GM12878 (cell line): ENCODE measurements at regions not wholly inside any gene's neighbourhood (a gene's known extent, or its start where the extent isn't known, plus 50 kb on each side); places are given as distances from the start of the nearest gene placed in this dataset.

Source experiments
- ATAC-seq: fragments of 200-7000 bp; cut with Tn5 transposase; 3 replicates; pipeline ENCODE4 v1.9.1; 2020; ENCODE audit warnings: mild to moderate bottlenecking, moderate library complexity
- BruUV-seq: library from RNA; stranded (reverse); fragments of 400-500 nt; replicated peaks from 2 replicates; lab custom pipeline; 2021; lab: Mats Ljungman, UMichigan
- CTCF ChIA-PET: fragments of 300-600 bp; sonication (Branson Sonifier 250); formaldehyde crosslinking; extraction: SDS; loops from one replicate; lab custom pipeline; 2021; ENCODE audit warnings: inconsistent platforms; lab: Yijun Ruan, JAX
- POLR2A ChIA-PET: fragments of 350-600 bp; formaldehyde crosslinking; extraction: SDS; loops from one replicate; lab custom pipeline; 2021; ENCODE audit warnings: inconsistent platforms; lab: Charles Lee
- RAD21 ChIA-PET: fragments of 300-600 bp; sonication (Branson Sonifier 250); formaldehyde crosslinking; loops from one replicate; lab custom pipeline; 2023; ENCODE audit warnings: antibody characterized with exemption; ENCODE audit not compliant: unreplicated experiment; lab: Charles Lee
- SMC1A ChIA-PET: fragments of 300-600 bp; sonication (Branson Sonifier 250); formaldehyde crosslinking; loops from one replicate; lab custom pipeline; 2023; ENCODE audit not compliant: unreplicated experiment, uncharacterized antibody; lab: Charles Lee
- DNase-seq: peaks from one replicate; pipeline ENCODE4 v3.0.0-alpha.2; 2011; ENCODE audit warnings: low read depth, low spot score
- FAIRE-seq: peaks from 3 replicates; lab custom pipeline; 2011; peaks lifted over from hg19 to GRCh38; lab: Jason Lieb, UNC
- H2AFZ ChIP-seq: 2 replicates; pipeline ENCODE4 v1.6.0; 2011; ENCODE audit warnings: low read depth, low read length, control low read depth; ENCODE audit not compliant: control insufficient read depth
- H3K27ac ChIP-seq: 2 replicates; pipeline ENCODE4 v1.5.1; 2011; ENCODE audit warnings: control low read depth; ENCODE audit not compliant: control insufficient read depth, insufficient read depth
- H3K27me3 ChIP-seq, 2 experiments: replicated peaks in 1 of 2; 2 replicates each; pipeline versions ENCODE4 v1.6.0 to v1.6.1; 2011; ENCODE audit warnings: low read length in 1 of 2; ENCODE audit not compliant: control insufficient read depth in 2 of 2, insufficient read depth in 2 of 2
- H3K36me3 ChIP-seq, 2 experiments: 2 replicates each; pipeline ENCODE4 v1.5.1; 2011; ENCODE audit warnings: low read length in 1 of 2; ENCODE audit not compliant: control insufficient read depth in 2 of 2, insufficient read depth in 2 of 2
- H3K4me1 ChIP-seq: 2 replicates; pipeline ENCODE4 v1.6.1; 2011; ENCODE audit warnings: mild to moderate bottlenecking, low read length, moderate library complexity, mixed read lengths; ENCODE audit not compliant: control insufficient read depth, insufficient read depth
- H3K4me2 ChIP-seq: 2 replicates; pipeline ENCODE4 v1.6.0; 2011; ENCODE audit warnings: control low read depth; ENCODE audit not compliant: control insufficient read depth, insufficient read depth
- H3K4me3 ChIP-seq: fragments of 200-600 bp; sonication (generic); 2 replicates; pipeline ENCODE4 v1.5.1; 2016
- H3K79me2 ChIP-seq: 2 replicates; pipeline ENCODE4 v1.6.0; 2011; ENCODE audit warnings: low read length; ENCODE audit not compliant: control insufficient read depth, insufficient read depth
- H3K9ac ChIP-seq: 2 replicates; pipeline ENCODE4 v1.8.0; 2011; ENCODE audit warnings: low read length, control low read depth, mixed read lengths; ENCODE audit not compliant: control insufficient read depth, insufficient read depth
- H3K9me3 ChIP-seq: replicated peaks from 3 replicates; pipeline ENCODE4 v1.5.1; 2011; ENCODE audit warnings: mild to moderate bottlenecking, low read length; ENCODE audit not compliant: control insufficient read depth, insufficient read depth
- H4K20me1 ChIP-seq: 2 replicates; pipeline ENCODE4 v1.6.0; 2011; ENCODE audit not compliant: control insufficient read depth, insufficient read depth
- ATF7 ChIP-seq: fragments of 450-650 bp; IDR thresholded peaks from 2 replicates; pipeline ENCODE4 v1.6.1; 2016; ENCODE audit warnings: low read depth, mild to moderate bottlenecking
- BACH1 ChIP-seq: fragments of 450-650 bp; IDR thresholded peaks from 2 replicates; pipeline ENCODE4 v1.6.1; 2017; ENCODE audit warnings: mild to moderate bottlenecking, borderline replicate concordance
- BCLAF1 ChIP-seq: fragments of 450-650 bp; IDR thresholded peaks from 2 replicates; pipeline ENCODE4 v1.6.1; 2017; ENCODE audit warnings: antibody characterized with exemption, mild to moderate bottlenecking, moderate library complexity
- CBFB ChIP-seq: IDR thresholded peaks from 2 replicates; pipeline ENCODE4 v1.6.1; 2016; ENCODE audit warnings: antibody characterized with exemption, low read depth
- CREM ChIP-seq: IDR thresholded peaks from 2 replicates; pipeline ENCODE4 v1.6.1; 2014; ENCODE audit warnings: antibody characterized with exemption, low read depth
- MTA2 ChIP-seq: fragments of 450-650 bp; IDR thresholded peaks from 2 replicates; pipeline ENCODE4 v1.6.1; 2016; ENCODE audit warnings: low read depth, mild to moderate bottlenecking, moderate library complexity
- NR2C1 ChIP-seq: fragments of 450-650 bp; IDR thresholded peaks from 2 replicates; pipeline ENCODE4 v1.6.1; 2017; ENCODE audit warnings: antibody characterized with exemption, mild to moderate bottlenecking, moderate library complexity
- SREBF1 ChIP-seq: IDR thresholded peaks from 2 replicates; pipeline ENCODE4 v1.6.1; 2012; ENCODE audit warnings: mild to moderate bottlenecking, low read length
- ZNF384 ChIP-seq: IDR thresholded peaks from 2 replicates; pipeline ENCODE4 v1.6.1; 2012; ENCODE audit warnings: low read depth, mild to moderate bottlenecking, low read length, improper control_type of control experiment, borderline replicate concordance
- ZZZ3 ChIP-seq: IDR thresholded peaks from 2 replicates; pipeline ENCODE4 v1.6.1; 2011; ENCODE audit warnings: low read depth; ENCODE audit not compliant: control insufficient read depth, insufficient read length
- WGBS: methylation state at CpG from one replicate; pipeline ENCODE4 v1.1.6; 2016; ENCODE audit warnings: low lambda C conversion rate; ENCODE audit not compliant: insufficient replicate concordance, insufficient coverage; ENCODE audit errors: missing lambda C conversion rate; 5-methylcytosine and 5-hydroxymethylcytosine counted together
- in situ Hi-C: fragments of 300-500 bp; cut with MboI; formaldehyde crosslinking; loops from 9 replicates; pipeline ENCODE4 v1.14.3; 2018; ENCODE audit warnings: mixed read lengths
- intact Hi-C: fragments of 100-400 bp; cut with micrococcal nuclease; formaldehyde crosslinking; loops from one replicate; pipeline ENCODE4 v1.14.2; 2022; ENCODE audit not compliant: unreplicated experiment
- TF ChIP-seq, protein P1 (sequence below): IDR thresholded peaks from 2 replicates; pipeline ENCODE4 v1.6.1; 2012; ENCODE audit warnings: improper control_type of control experiment, low read depth, low read length; ENCODE audit not compliant: insufficient replicate concordance

- no peak for TF ChIP-seq ZNF384
- TF ChIP-seq NR2C1 = no peak
- TF ChIP-seq MTA2 = no peak
- TF ChIP-seq CREM = no peak
- ChIA-PET SMC1A (no interaction called here), RAD21 (no interaction called here), POLR2A (no interaction called here), CTCF (no interaction called here)
- H3K9ac ChIP-seq = no peak overlapping the region
- no peaks in the 10 kb centered on the region for H3K27me3 ChIP-seq
- BruUV-seq = no TSS peak
- no peak overlapping the region for H3K4me2 ChIP-seq
- in situ Hi-C loops = no loop called here
- no peaks in the 10 kb centered on the region for H4K20me1 ChIP-seq
- DNase-seq (no peak), FAIRE-seq (no peak), ATAC-seq (no peak)
- no peaks in the 10 kb centered on the region; the same call in 2 of the 3 replicates for H3K9me3 ChIP-seq
- intact Hi-C loops = no loop called here
- no peak overlapping the region for H2AFZ ChIP-seq
- no peaks in the 10 kb centered on the region for H3K36me3 ChIP-seq
- 0% methylated on average over 2 of the region's 2 CpGs for WGBS
- no peak overlapping the region for H3K27ac ChIP-seq
- H3K4me1 ChIP-seq = no peaks in the 10 kb centered on the region
- H3K4me3 ChIP-seq = no peak overlapping the region
- no peaks in the 10 kb centered on the region for H3K79me2 ChIP-seq
Measured at GRCh38 chr5:29853711-29854220, 1339.7 kb upstream of the CDH6 start.

DNA sequence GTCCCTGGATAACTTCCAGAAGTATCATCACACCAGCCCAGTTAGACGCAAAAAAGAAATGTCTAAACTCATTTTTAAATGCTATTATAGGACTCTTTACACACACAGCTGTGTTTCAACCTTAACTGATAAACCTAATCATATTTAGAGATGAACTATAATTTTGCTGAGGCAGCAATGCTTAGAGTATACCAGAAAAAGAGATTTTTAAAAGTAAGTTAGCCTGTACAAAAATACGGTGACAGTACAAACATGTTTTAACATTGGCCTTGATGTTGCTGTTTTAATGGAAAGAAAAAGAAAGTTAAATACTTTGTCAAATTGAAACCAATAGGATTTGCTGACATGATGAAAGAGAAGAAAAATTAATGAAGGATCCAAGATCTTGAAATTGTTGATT is 1341.2 kb upstream of the CDH6 start:
- no peak overlapping the region for H2AFZ ChIP-seq
- no peaks in the 10 kb centered on the region; the same call in 2 of the 3 replicates for H3K9me3 ChIP-seq
- intact Hi-C loops (no loop called here), in situ Hi-C loops (no loop called here)
- no peaks in the 10 kb centered on the region for H4K20me1 ChIP-seq
- no peak overlapping the region for H3K9ac ChIP-seq
- H3K27ac ChIP-seq = no peak overlapping the region
- no peak overlapping the region for H3K4me2 ChIP-seq
- WGBS = 49% methylated on average over 2 of the region's 2 CpGs
- ChIA-PET CTCF (no interaction called here), POLR2A (no interaction called here), RAD21 (no interaction called here), SMC1A (no interaction called here)
- H3K36me3 ChIP-seq = no peaks in the 10 kb centered on the region
- BruUV-seq = no TSS peak
- DNase-seq (no peak), ATAC-seq (no peak), FAIRE-seq (no peak)
- no peaks in the 10 kb centered on the region for H3K79me2 ChIP-seq
- H3K4me1 ChIP-seq = no peaks in the 10 kb centered on the region
- H3K27me3 ChIP-seq = no peaks in the 10 kb centered on the region
- H3K4me3 ChIP-seq = no peak overlapping the region
- TF ChIP-seq ZZZ3 (no peak), BACH1 (no peak), ATF7 (no peak), BCLAF1 (no peak), CBFB (no peak), SREBF1 (no peak)
- TF ChIP-seq, protein P1, sequence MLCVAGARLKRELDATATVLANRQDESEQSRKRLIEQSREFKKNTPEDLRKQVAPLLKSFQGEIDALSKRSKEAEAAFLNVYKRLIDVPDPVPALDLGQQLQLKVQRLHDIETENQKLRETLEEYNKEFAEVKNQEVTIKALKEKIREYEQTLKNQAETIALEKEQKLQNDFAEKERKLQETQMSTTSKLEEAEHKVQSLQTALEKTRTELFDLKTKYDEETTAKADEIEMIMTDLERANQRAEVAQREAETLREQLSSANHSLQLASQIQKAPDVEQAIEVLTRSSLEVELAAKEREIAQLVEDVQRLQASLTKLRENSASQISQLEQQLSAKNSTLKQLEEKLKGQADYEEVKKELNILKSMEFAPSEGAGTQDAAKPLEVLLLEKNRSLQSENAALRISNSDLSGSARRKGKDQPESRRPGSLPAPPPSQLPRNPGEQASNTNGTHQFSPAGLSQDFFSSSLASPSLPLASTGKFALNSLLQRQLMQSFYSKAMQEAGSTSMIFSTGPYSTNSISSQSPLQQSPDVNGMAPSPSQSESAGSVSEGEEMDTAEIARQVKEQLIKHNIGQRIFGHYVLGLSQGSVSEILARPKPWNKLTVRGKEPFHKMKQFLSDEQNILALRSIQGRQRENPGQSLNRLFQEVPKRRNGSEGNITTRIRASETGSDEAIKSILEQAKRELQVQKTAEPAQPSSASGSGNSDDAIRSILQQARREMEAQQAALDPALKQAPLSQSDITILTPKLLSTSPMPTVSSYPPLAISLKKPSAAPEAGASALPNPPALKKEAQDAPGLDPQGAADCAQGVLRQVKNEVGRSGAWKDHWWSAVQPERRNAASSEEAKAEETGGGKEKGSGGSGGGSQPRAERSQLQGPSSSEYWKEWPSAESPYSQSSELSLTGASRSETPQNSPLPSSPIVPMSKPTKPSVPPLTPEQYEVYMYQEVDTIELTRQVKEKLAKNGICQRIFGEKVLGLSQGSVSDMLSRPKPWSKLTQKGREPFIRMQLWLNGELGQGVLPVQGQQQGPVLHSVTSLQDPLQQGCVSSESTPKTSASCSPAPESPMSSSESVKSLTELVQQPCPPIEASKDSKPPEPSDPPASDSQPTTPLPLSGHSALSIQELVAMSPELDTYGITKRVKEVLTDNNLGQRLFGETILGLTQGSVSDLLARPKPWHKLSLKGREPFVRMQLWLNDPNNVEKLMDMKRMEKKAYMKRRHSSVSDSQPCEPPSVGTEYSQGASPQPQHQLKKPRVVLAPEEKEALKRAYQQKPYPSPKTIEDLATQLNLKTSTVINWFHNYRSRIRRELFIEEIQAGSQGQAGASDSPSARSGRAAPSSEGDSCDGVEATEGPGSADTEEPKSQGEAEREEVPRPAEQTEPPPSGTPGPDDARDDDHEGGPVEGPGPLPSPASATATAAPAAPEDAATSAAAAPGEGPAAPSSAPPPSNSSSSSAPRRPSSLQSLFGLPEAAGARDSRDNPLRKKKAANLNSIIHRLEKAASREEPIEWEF = no peak
